IPS-15b (cell line): ENCODE measurements at regions not wholly inside any gene's neighbourhood (a gene's known extent, or its start where the extent isn't known, plus 50 kb on each side); places are given as distances from the start of the nearest gene placed in this dataset.

Experiments
- H3K27me3 ChIP-seq: one replicate; pipeline ENCODE4 v1.6.1; 2013; ENCODE audit warnings: low read length; ENCODE audit not compliant: control insufficient read depth, insufficient read depth
- H3K36me3 ChIP-seq: one replicate; pipeline ENCODE4 v1.6.1; 2013; ENCODE audit warnings: low read length; ENCODE audit not compliant: control insufficient read depth, insufficient read depth
- H3K4me1 ChIP-seq: one replicate; pipeline ENCODE4 v1.6.1; 2013; ENCODE audit warnings: mild to moderate bottlenecking, low read length; ENCODE audit not compliant: control insufficient read depth, insufficient read depth
- H3K4me3 ChIP-seq: one replicate; pipeline ENCODE4 v1.5.1; 2013; ENCODE audit warnings: low read depth, low read length
- H3K9ac ChIP-seq: one replicate; pipeline ENCODE4 v1.6.1; 2013; ENCODE audit warnings: low read depth, mild to moderate bottlenecking, low read length
- H3K9me3 ChIP-seq: one replicate; pipeline ENCODE4 v1.6.1; 2013; ENCODE audit warnings: mild to moderate bottlenecking, low read length; ENCODE audit not compliant: control insufficient read depth, insufficient read depth

GRCh38 chr5:88952996-88953643 is 70.1 kb upstream of the MEF2C start:
- Histone ChIP-seq H3K27me3 (no peaks in the 10 kb centered on the region), H3K4me1 (peaks cover 22% of the 10 kb centered on the region), H3K9me3 (no peaks in the 10 kb centered on the region), H3K36me3 (no peaks in the 10 kb centered on the region), H3K4me3 (no peak overlapping the region), H3K9ac (no peak overlapping the region)

DNA sequence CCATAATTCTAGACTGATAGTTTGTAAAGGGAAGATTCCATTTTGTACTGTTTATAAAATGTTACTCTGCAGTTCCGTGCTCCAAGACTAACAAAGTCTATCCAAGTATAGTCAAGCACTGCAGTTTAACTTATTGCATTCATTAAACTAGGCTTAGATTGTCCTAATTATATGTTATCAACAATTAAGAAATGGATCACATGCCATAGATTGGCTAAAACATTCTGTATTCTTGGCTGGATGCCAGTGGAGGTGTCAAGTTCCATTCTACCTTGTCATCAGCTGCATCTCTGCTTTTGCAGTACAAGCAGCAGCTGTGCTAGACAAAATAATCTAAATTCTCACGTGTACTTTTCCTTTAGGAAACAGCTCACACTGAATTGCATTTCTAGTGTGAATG is 69.4 kb upstream of the MEF2C start:
- Histone ChIP-seq H3K36me3 (no peaks in the 10 kb centered on the region), H3K9me3 (no peaks in the 10 kb centered on the region), H3K4me1 (peaks cover 22% of the 10 kb centered on the region)

DNA sequence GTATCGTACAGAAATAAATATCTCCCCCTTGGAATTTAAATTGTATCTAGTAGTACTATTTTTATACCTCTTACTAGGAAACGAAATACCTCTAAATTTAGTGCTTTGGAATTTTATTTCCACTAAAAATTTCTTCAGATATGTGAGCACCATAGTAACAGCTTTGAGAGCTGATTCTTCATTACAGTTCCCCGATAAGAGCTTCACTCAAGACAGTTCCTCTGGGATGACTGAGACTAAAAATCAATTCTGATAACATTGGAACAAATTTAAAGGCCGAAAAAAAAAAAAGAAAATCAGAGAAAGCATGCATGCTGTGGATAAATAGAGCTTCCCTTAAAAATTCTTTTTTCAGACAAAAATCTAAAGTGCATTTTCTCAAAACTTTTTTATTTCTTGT is 68.5 kb upstream of the MEF2C start:
- H3K36me3 ChIP-seq, result no peaks in the 10 kb centered on the region
- H3K4me1 ChIP-seq, result peaks cover 22% of the 10 kb centered on the region
- no peak overlapping the region for H3K4me3 ChIP-seq
- no peaks in the 10 kb centered on the region for H3K27me3 ChIP-seq
- H3K9ac ChIP-seq, result no peak overlapping the region
- no peaks in the 10 kb centered on the region for H3K9me3 ChIP-seq

More for the DNA sequence above, 69.4 kb upstream of the MEF2C start:
- Histone ChIP-seq H3K4me3 (no peak overlapping the region), H3K27me3 (no peaks in the 10 kb centered on the region), H3K9ac (no peak overlapping the region)

- H3K4me1 ChIP-seq, result peaks cover 12% of the 10 kb centered on the region
- H3K36me3 ChIP-seq, result no peaks in the 10 kb centered on the region
- H3K4me3 ChIP-seq, result no peak overlapping the region
- no peak overlapping the region for H3K9ac ChIP-seq
- no peaks in the 10 kb centered on the region for H3K27me3 ChIP-seq
- no peaks in the 10 kb centered on the region for H3K9me3 ChIP-seq
These were observed 66.0 kb upstream of the MEF2C start for GRCh38 chr5:88948746-88949600.

DNA sequence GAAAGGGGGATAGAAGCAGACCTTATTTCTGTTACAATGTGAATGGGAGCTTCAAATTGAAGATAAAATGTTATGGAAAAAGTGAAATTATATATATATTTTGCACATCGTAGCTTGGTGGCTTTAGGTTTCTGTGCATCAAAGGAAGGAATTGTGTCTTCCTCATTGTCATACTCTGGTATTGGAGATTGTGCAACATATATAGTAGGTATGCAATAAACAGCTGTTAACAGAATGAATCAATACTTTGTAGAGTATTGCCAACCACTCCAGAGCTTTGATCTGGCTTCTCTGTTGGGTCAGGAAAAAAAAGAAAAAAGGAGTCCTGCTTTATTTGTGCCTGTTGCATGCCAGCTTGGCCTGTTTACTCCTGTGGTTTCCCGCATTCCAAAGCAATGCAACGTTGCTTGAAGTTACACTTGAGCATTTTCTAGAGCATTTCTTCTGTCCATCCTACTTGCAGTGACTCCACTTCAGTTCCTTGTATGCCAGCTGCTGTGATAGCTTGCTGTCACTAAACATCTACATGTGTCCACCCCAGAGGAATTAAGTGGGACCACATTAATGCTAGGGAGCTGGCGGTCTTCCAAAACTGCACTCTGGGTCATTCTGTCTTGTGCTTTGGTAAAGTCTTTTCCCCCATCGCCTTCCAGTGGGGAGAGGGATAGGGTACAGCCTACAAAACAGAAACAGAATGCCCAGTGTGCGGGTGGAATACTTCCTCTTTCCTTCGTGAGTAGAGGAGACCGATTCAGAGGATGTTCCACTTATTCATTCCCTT is 62.0 kb upstream of the MEF2C start:
- H3K4me3 ChIP-seq, result no peak overlapping the region
- H3K4me1 ChIP-seq, result peaks cover 9% of the 10 kb centered on the region
- H3K27me3 ChIP-seq, result no peaks in the 10 kb centered on the region
- H3K9ac ChIP-seq, result no peak overlapping the region
- no peaks in the 10 kb centered on the region for H3K9me3 ChIP-seq
- no peaks in the 10 kb centered on the region for H3K36me3 ChIP-seq

- H3K9ac ChIP-seq, result no peak overlapping the region
- H3K4me1 ChIP-seq, result no peaks in the 10 kb centered on the region
- H3K27me3 ChIP-seq, result no peaks in the 10 kb centered on the region
- no peaks in the 10 kb centered on the region for H3K36me3 ChIP-seq
- H3K9me3 ChIP-seq, result no peaks in the 10 kb centered on the region
- H3K4me3 ChIP-seq, result no peak overlapping the region
These were observed 58.6 kb upstream of the MEF2C start for GRCh38 chr5:88941581-88941980.

- no peaks in the 10 kb centered on the region for H3K36me3 ChIP-seq
- H3K27me3 ChIP-seq, result no peaks in the 10 kb centered on the region
- H3K9me3 ChIP-seq, result no peaks in the 10 kb centered on the region
- H3K9ac ChIP-seq, result no peak overlapping the region
- H3K4me1 ChIP-seq, result no peaks in the 10 kb centered on the region
- no peak overlapping the region for H3K4me3 ChIP-seq
These were observed 57.7 kb upstream of the MEF2C start for GRCh38 chr5:88940713-88941112.

GRCh38 chr5:88939300-88939699 is 56.3 kb upstream of the MEF2C start:
- no peaks in the 10 kb centered on the region for H3K4me1 ChIP-seq
- no peaks in the 10 kb centered on the region for H3K36me3 ChIP-seq
- no peaks in the 10 kb centered on the region for H3K9me3 ChIP-seq
- H3K27me3 ChIP-seq, result no peaks in the 10 kb centered on the region
- H3K4me3 ChIP-seq, result no peak overlapping the region
- no peak overlapping the region for H3K9ac ChIP-seq

- Histone ChIP-seq H3K4me3 (no peak overlapping the region), H3K9ac (no peak overlapping the region), H3K9me3 (no peaks in the 10 kb centered on the region), H3K4me1 (no peaks in the 10 kb centered on the region), H3K36me3 (no peaks in the 10 kb centered on the region), H3K27me3 (no peaks in the 10 kb centered on the region)
These were observed 55.5 kb upstream of the MEF2C start for GRCh38 chr5:88938488-88938887.

DNA sequence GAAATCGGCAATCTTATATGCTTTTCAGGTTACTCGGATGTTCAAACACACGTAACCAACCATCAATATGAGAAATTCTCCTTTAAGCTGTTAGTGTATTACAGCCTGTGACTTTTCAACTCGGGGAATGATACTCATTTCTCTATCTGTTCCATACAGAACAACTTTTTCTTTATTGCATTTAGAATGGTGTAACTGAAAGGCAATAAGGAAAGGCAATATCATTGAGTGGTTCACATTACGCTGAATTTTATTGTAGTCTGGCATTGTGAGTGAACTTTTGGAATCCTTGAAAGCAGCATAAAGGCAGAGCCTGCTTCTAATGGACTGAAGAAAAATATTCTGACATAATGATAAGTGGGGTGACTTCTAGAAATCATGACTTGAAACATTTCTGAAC is 54.4 kb upstream of the MEF2C start:
- Histone ChIP-seq H3K27me3 (no peaks in the 10 kb centered on the region), H3K9me3 (no peaks in the 10 kb centered on the region), H3K36me3 (no peaks in the 10 kb centered on the region), H3K9ac (no peak overlapping the region), H3K4me3 (no peak overlapping the region), H3K4me1 (no peaks in the 10 kb centered on the region)

DNA sequence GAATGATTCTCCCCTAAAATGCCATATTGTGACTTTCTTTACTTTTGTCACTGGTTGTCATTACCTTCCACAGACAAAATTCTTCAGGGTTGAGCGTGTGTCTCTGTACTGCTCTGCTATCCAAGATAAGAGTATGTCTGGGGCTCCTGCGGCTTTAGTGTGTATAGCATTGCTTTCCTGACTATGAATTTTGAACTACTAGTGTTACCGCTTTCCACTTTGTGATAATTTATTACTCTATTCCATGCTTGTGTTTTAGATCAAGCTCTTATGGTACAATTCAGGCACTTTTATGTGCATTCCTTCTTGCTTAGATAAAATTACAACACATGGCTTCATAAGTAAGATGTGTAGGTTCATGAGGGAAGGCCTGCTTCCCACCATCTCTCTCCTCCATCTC is 51.5 kb upstream of the MEF2C start:
- Histone ChIP-seq H3K4me1 (no peaks in the 10 kb centered on the region), H3K9ac (no peak overlapping the region), H3K27me3 (no peaks in the 10 kb centered on the region), H3K4me3 (no peak overlapping the region), H3K36me3 (no peaks in the 10 kb centered on the region), H3K9me3 (no peaks in the 10 kb centered on the region)
